Activated CD8-positive, alpha-beta memory T cell treated with anti-CD3 and anti-CD28 coated beads for 24 hours (primary cell): ENCODE measurements at regions not wholly inside any gene's neighbourhood (a gene's known extent, or its start where the extent isn't known, plus 50 kb on each side); places are given as distances from the start of the nearest gene placed in this dataset.

Source experiments
- DNase-seq: peaks from one replicate; pipeline ENCODE4 v3.0.0-alpha.2; 2020

GRCh38 chr1:25055324-25055780 is 125.3 kb upstream of the RUNX3 start:
- DNase-seq = no peak

- DNase-seq = no peak
Measured at GRCh38 chr1:25054526-25055323, 124.6 kb upstream of the RUNX3 start.

GRCh38 chr1:25053576-25054250 is 123.6 kb upstream of the RUNX3 start:
- DNase-seq = no peak

- DNase-seq = no peak
Measured at GRCh38 chr1:25051906-25052305, 121.8 kb upstream of the RUNX3 start.

- no peak for DNase-seq
Measured at GRCh38 chr1:25051504-25051903, 121.4 kb upstream of the RUNX3 start.

GRCh38 chr1:25050165-25050564 is 120.1 kb upstream of the RUNX3 start:
- DNase-seq = no peak

- no peak for DNase-seq
Measured at GRCh38 chr1:25049190-25049589, 119.1 kb upstream of the RUNX3 start.

GRCh38 chr1:25048728-25049127 is 118.7 kb upstream of the RUNX3 start:
- no peak for DNase-seq

- DNase-seq = no peak
Measured at GRCh38 chr1:25047506-25048240, 117.6 kb upstream of the RUNX3 start.

- no peak for DNase-seq
Measured at GRCh38 chr1:25046194-25046532, 116.1 kb upstream of the RUNX3 start.

GRCh38 chr1:25045480-25046193 is 115.6 kb upstream of the RUNX3 start:
- DNase-seq = no peak

GRCh38 chr1:25043228-25043580 is 113.1 kb upstream of the RUNX3 start:
- DNase-seq = no peak

GRCh38 chr1:25042331-25043227 is 112.5 kb upstream of the RUNX3 start:
- DNase-seq = no peak

GRCh38 chr1:25041916-25042315 is 111.8 kb upstream of the RUNX3 start:
- DNase-seq = no peak

- DNase-seq = no peak
Measured at GRCh38 chr1:25040122-25040685, 110.1 kb upstream of the RUNX3 start.

GRCh38 chr1:25039229-25039628 is 109.2 kb upstream of the RUNX3 start:
- DNase-seq = no peak

GRCh38 chr1:25038699-25039098 is 108.6 kb upstream of the RUNX3 start:
- no peak for DNase-seq

GRCh38 chr1:25037174-25038074 is 107.3 kb upstream of the RUNX3 start:
- peak; percentile 87 for DNase-seq

GRCh38 chr1:25036117-25036546 is 106.1 kb upstream of the RUNX3 start:
- DNase-seq = no peak

- no peak for DNase-seq
Measured at GRCh38 chr1:25035523-25036116, 105.5 kb upstream of the RUNX3 start.
